Cerebellar cortex (tissue), 1 donor: ENCODE measurements at regions not wholly inside any gene's neighbourhood (a gene's known extent, or its start where the extent isn't known, plus 50 kb on each side); places are given as distances from the start of the nearest gene placed in this dataset.

Source experiments
- DNase-seq: peaks from one replicate; pipeline ENCODE4 v3.0.0-alpha.2; 2015; ENCODE audit warnings: low spot score

- DNase-seq, result no peak
These were observed 1095.7 kb downstream of the FLRT2 start for GRCh38 chr14:86625637-86626036.

- no peak for DNase-seq
These were observed 1089.8 kb downstream of the FLRT2 start for GRCh38 chr14:86619726-86620125.

GRCh38 chr14:86613786-86614185 is 1083.8 kb downstream of the FLRT2 start:
- no peak for DNase-seq

- DNase-seq, result no peak
These were observed 1083.2 kb downstream of the FLRT2 start for GRCh38 chr14:86613126-86613525.

- no peak for DNase-seq
These were observed 1074.6 kb downstream of the FLRT2 start for GRCh38 chr14:86604561-86604960.

GRCh38 chr14:86602263-86602662 is 1072.3 kb downstream of the FLRT2 start:
- no peak for DNase-seq

GRCh38 chr14:86601813-86602212 is 1071.9 kb downstream of the FLRT2 start:
- DNase-seq, result no peak

- DNase-seq, result no peak
These were observed 1067.3 kb downstream of the FLRT2 start for GRCh38 chr14:86597279-86597678.

- DNase-seq, result no peak
These were observed 1066.1 kb downstream of the FLRT2 start for GRCh38 chr14:86596024-86596423.

- no peak for DNase-seq
These were observed 1045.2 kb downstream of the FLRT2 start for GRCh38 chr14:86575141-86575540.

- no peak for DNase-seq
These were observed 1044.8 kb downstream of the FLRT2 start for GRCh38 chr14:86574778-86575129.

GRCh38 chr14:86574051-86574777 is 1044.3 kb downstream of the FLRT2 start:
- no peak for DNase-seq

- no peak for DNase-seq
These were observed 1040.4 kb downstream of the FLRT2 start for GRCh38 chr14:86570371-86570770.

- no peak for DNase-seq
These were observed 1013.6 kb downstream of the FLRT2 start for GRCh38 chr14:86543521-86543920.

GRCh38 chr14:86541972-86542371 is 1012.0 kb downstream of the FLRT2 start:
- DNase-seq, result no peak

GRCh38 chr14:86540636-86541247 is 1010.8 kb downstream of the FLRT2 start:
- DNase-seq, result no peak

GRCh38 chr14:86539361-86540070 is 1009.6 kb downstream of the FLRT2 start:
- no peak for DNase-seq

- no peak for DNase-seq
These were observed 1003.9 kb downstream of the FLRT2 start for GRCh38 chr14:86533834-86534233.

GRCh38 chr14:86532219-86532618 is 1002.3 kb downstream of the FLRT2 start:
- DNase-seq, result no peak

- no peak for DNase-seq
These were observed 1000.5 kb downstream of the FLRT2 start for GRCh38 chr14:86530457-86530856.

- no peak for DNase-seq
These were observed 997.4 kb downstream of the FLRT2 start for GRCh38 chr14:86527312-86527711.

GRCh38 chr14:86525673-86526072 is 995.7 kb downstream of the FLRT2 start:
- no peak for DNase-seq

GRCh38 chr14:86521843-86522242 is 991.9 kb downstream of the FLRT2 start:
- no peak for DNase-seq
